22Rv1 (cell line): ENCODE measurements at regions not wholly inside any gene's neighbourhood (a gene's known extent, or its start where the extent isn't known, plus 50 kb on each side); places are given as distances from the start of the nearest gene placed in this dataset.

Source experiments
- ZFX ChIP-seq: fragments of 450-650 bp; IDR thresholded peaks from 2 replicates; pipeline ENCODE4 v1.6.1; 2017; ENCODE audit warnings: antibody characterized with exemption, borderline replicate concordance
- TF ChIP-seq, protein P1 (sequence below): fragments of 450-650 bp; IDR thresholded peaks from 2 replicates; pipeline ENCODE4 v1.5.1; 2017; ENCODE audit warnings: mild to moderate bottlenecking

DNA sequence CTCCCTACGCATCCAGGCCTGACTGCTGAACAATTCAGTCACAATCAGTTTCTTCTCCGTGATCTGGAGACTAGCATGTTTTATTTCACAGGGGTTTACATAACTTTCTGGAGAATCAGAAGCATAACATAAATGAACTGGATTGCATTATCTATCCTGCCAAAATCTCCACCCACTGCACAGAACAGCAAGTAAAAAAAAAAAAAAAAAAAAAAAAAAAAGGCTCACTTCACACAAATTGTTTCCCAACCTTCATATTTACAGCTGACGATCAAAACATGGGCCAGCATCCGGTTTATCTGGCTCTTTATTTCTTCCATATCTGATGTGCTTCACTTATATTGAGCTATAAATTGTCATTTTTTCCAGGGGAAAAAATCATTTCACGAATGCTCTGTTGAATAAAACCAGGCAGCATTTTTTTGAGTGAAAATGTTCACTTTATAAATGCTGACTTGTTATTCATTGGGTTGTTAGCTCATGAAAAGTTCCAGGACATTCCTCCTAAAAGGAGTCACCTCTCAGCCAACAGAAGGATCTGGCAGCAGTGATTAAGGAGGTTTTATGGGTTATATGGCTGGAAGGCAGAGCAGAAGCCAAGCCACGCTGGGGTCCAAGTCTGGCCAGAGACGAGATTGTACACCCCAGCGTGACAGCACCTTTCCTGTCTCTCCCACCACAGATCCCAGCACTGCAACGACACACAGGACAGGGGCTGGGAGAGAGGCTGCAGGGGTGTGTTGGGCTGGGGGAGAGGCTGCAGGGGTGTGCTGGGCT lies 51.2 kb upstream of the GLI2 start:
- TF ChIP-seq, protein P1, sequence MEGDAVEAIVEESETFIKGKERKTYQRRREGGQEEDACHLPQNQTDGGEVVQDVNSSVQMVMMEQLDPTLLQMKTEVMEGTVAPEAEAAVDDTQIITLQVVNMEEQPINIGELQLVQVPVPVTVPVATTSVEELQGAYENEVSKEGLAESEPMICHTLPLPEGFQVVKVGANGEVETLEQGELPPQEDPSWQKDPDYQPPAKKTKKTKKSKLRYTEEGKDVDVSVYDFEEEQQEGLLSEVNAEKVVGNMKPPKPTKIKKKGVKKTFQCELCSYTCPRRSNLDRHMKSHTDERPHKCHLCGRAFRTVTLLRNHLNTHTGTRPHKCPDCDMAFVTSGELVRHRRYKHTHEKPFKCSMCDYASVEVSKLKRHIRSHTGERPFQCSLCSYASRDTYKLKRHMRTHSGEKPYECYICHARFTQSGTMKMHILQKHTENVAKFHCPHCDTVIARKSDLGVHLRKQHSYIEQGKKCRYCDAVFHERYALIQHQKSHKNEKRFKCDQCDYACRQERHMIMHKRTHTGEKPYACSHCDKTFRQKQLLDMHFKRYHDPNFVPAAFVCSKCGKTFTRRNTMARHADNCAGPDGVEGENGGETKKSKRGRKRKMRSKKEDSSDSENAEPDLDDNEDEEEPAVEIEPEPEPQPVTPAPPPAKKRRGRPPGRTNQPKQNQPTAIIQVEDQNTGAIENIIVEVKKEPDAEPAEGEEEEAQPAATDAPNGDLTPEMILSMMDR, result no peak
- TF ChIP-seq ZFX, result no peak
